D341Med (cell line): ENCODE measurements at regions not wholly inside any gene's neighbourhood (a gene's known extent, or its start where the extent isn't known, plus 50 kb on each side); places are given as distances from the start of the nearest gene placed in this dataset.
A peak's percentile ranks its signal among the peaks of the same experiment; 100 is the strongest.
"Not testable (repeated sequence)": the region's sequence is repeated elsewhere in the genome, so short reads cannot be mapped to it uniquely, and the experiment has no call there.

ENCODE experiments used
- DNase-seq: peaks from one replicate; pipeline ENCODE4 v3.0.0; 2012; ENCODE audit warnings: low spot score

GRCh38 chr16:9141813-9142212 lies 50.4 kb downstream of the HAPSTR1 start:
- DNase-seq = no peak

- no peak for DNase-seq
Measured at GRCh38 chr16:9144106-9144505, 52.7 kb downstream of the HAPSTR1 start.

GRCh38 chr16:9148374-9149015 lies 57.1 kb downstream of the HAPSTR1 start:
- DNase-seq = no peak

- no peak for DNase-seq
Measured at GRCh38 chr16:9151074-9151473, 59.6 kb downstream of the HAPSTR1 start.

GRCh38 chr16:9151597-9151996 lies 60.2 kb downstream of the HAPSTR1 start:
- no peak for DNase-seq

GRCh38 chr16:9152649-9153501 lies 61.4 kb downstream of the HAPSTR1 start:
- DNase-seq = no peak

- DNase-seq = no peak
Measured at GRCh38 chr16:9153502-9153864, 62.0 kb downstream of the HAPSTR1 start.

- no peak for DNase-seq
Measured at GRCh38 chr16:9154567-9155410, 63.3 kb downstream of the HAPSTR1 start.

- no peak for DNase-seq
Measured at GRCh38 chr16:9155871-9156270, 64.4 kb downstream of the HAPSTR1 start.

GRCh38 chr16:9159839-9160550 lies 68.6 kb downstream of the HAPSTR1 start:
- DNase-seq = peak; percentile 81

GRCh38 chr16:9160551-9160911 lies 69.1 kb downstream of the HAPSTR1 start:
- no peak for DNase-seq

- no peak for DNase-seq
Measured at GRCh38 chr16:9165681-9166080, 74.2 kb downstream of the HAPSTR1 start.

GRCh38 chr16:9166326-9166993 lies 75.0 kb downstream of the HAPSTR1 start:
- not testable (repeated sequence) for DNase-seq

GRCh38 chr16:9169094-9169493 lies 77.7 kb downstream of the HAPSTR1 start:
- no peak for DNase-seq

- DNase-seq = no peak
Measured at GRCh38 chr16:9170470-9170869, 79.0 kb downstream of the HAPSTR1 start.

- DNase-seq = no peak
Measured at GRCh38 chr16:9176547-9177418, 85.3 kb downstream of the HAPSTR1 start.

- no peak for DNase-seq
Measured at GRCh38 chr16:9177861-9178260, 86.4 kb downstream of the HAPSTR1 start.

GRCh38 chr16:9183682-9184353 lies 92.4 kb downstream of the HAPSTR1 start:
- no peak for DNase-seq

GRCh38 chr16:9184354-9184690 lies 92.9 kb downstream of the HAPSTR1 start:
- DNase-seq = no peak

- no peak for DNase-seq
Measured at GRCh38 chr16:9185381-9185780, 93.9 kb downstream of the HAPSTR1 start.
